ENCODE measurements at regions not wholly inside any gene's neighbourhood (a gene's known extent, or its start where the extent isn't known, plus 50 kb on each side); places are given as distances from the start of the nearest gene placed in this dataset.

GRCh38 chr3:22117751-22118346 lies 366.8 kb upstream of the ZNF385D start:
- no peak for DNase-seq

- no peak for DNase-seq
These were observed 367.5 kb upstream of the ZNF385D start for GRCh38 chr3:22118542-22118941.

- no peak for DNase-seq
These were observed 370.2 kb upstream of the ZNF385D start for GRCh38 chr3:22121068-22121701.

- DNase-seq, result no peak
These were observed 371.6 kb upstream of the ZNF385D start for GRCh38 chr3:22122567-22122966.

- DNase-seq, result no peak
These were observed 378.1 kb upstream of the ZNF385D start for GRCh38 chr3:22129101-22129500.

GRCh38 chr3:22141769-22142168 lies 390.8 kb upstream of the ZNF385D start:
- DNase-seq, result no peak

GRCh38 chr3:22147161-22147560 lies 396.2 kb upstream of the ZNF385D start:
- DNase-seq, result no peak

- DNase-seq, result no peak
These were observed 405.9 kb upstream of the ZNF385D start for GRCh38 chr3:22156868-22157267.

- no peak for DNase-seq
These were observed 406.8 kb upstream of the ZNF385D start for GRCh38 chr3:22157848-22158247.

- no peak for DNase-seq
These were observed 408.1 kb upstream of the ZNF385D start for GRCh38 chr3:22159004-22159695.

GRCh38 chr3:22161315-22161714 lies 410.3 kb upstream of the ZNF385D start:
- DNase-seq, result no peak

GRCh38 chr3:22170370-22170769 lies 419.4 kb upstream of the ZNF385D start:
- no peak for DNase-seq

GRCh38 chr3:22172964-22173363 lies 422.0 kb upstream of the ZNF385D start:
- no peak for DNase-seq

- DNase-seq, result no peak
These were observed 424.9 kb upstream of the ZNF385D start for GRCh38 chr3:22175947-22176346.

GRCh38 chr3:22176911-22177310 lies 425.9 kb upstream of the ZNF385D start:
- no peak for DNase-seq

- no peak for DNase-seq
These were observed 438.6 kb upstream of the ZNF385D start for GRCh38 chr3:22189616-22190015.

GRCh38 chr3:22199095-22199494 lies 448.1 kb upstream of the ZNF385D start:
- no peak for DNase-seq

GRCh38 chr3:22208844-22209243 lies 457.8 kb upstream of the ZNF385D start:
- DNase-seq, result no peak

GRCh38 chr3:22209578-22209977 lies 458.6 kb upstream of the ZNF385D start:
- no peak for DNase-seq

- DNase-seq, result no peak
These were observed 459.7 kb upstream of the ZNF385D start for GRCh38 chr3:22210693-22211092.

GRCh38 chr3:22216601-22217000 lies 465.6 kb upstream of the ZNF385D start:
- no peak for DNase-seq

GRCh38 chr3:22225161-22225560 lies 474.2 kb upstream of the ZNF385D start:
- no peak for DNase-seq

GRCh38 chr3:22228705-22229104 lies 477.7 kb upstream of the ZNF385D start:
- no peak for DNase-seq

GRCh38 chr3:22231061-22231460 lies 480.1 kb upstream of the ZNF385D start:
- no peak for DNase-seq
